HG03108 (cell line): ENCODE measurements at regions not wholly inside any gene's neighbourhood (a gene's known extent, or its start where the extent isn't known, plus 50 kb on each side); places are given as distances from the start of the nearest gene placed in this dataset.
"Not testable (repeated sequence)": the region's sequence is repeated elsewhere in the genome, so short reads cannot be mapped to it uniquely, and the experiment has no call there.

Experiments used
- ATAC-seq: cut with Tn5 transposase; IDR thresholded peaks from one replicate; pipeline ENCODE4 v1.9.1; 2021; ENCODE audit warnings: moderate library complexity; ENCODE audit not compliant: unreplicated experiment

GRCh38 chr9:26260238-26260637 is 582.0 kb upstream of the TUSC1 start:
- ATAC-seq = no peak

GRCh38 chr9:26247861-26248260 is 569.6 kb upstream of the TUSC1 start:
- no peak for ATAC-seq

GRCh38 chr9:26244661-26245451 is 566.6 kb upstream of the TUSC1 start:
- no peak for ATAC-seq

GRCh38 chr9:26243726-26244125 is 565.5 kb upstream of the TUSC1 start:
- ATAC-seq = no peak

GRCh38 chr9:26243029-26243697 is 564.9 kb upstream of the TUSC1 start:
- no peak for ATAC-seq

GRCh38 chr9:26240020-26240419 is 561.8 kb upstream of the TUSC1 start:
- ATAC-seq = no peak

- no peak for ATAC-seq
Measured at GRCh38 chr9:26237256-26237655, 559.0 kb upstream of the TUSC1 start.

GRCh38 chr9:26234865-26235264 is 556.6 kb upstream of the TUSC1 start:
- no peak for ATAC-seq

GRCh38 chr9:26231391-26231790 is 553.1 kb upstream of the TUSC1 start:
- ATAC-seq = no peak

GRCh38 chr9:26229324-26230054 is 551.2 kb upstream of the TUSC1 start:
- no peak for ATAC-seq

GRCh38 chr9:26228273-26228672 is 550.0 kb upstream of the TUSC1 start:
- no peak for ATAC-seq

- no peak for ATAC-seq
Measured at GRCh38 chr9:26221290-26221689, 543.0 kb upstream of the TUSC1 start.

- ATAC-seq = no peak
Measured at GRCh38 chr9:26220367-26220766, 542.1 kb upstream of the TUSC1 start.

GRCh38 chr9:26219961-26220360 is 541.7 kb upstream of the TUSC1 start:
- ATAC-seq = no peak

- ATAC-seq = no peak
Measured at GRCh38 chr9:26216702-26217101, 538.5 kb upstream of the TUSC1 start.

- not testable (repeated sequence) for ATAC-seq
Measured at GRCh38 chr9:26214713-26215444, 536.6 kb upstream of the TUSC1 start.

- no peak for ATAC-seq
Measured at GRCh38 chr9:26210338-26210851, 532.2 kb upstream of the TUSC1 start.

- no peak for ATAC-seq
Measured at GRCh38 chr9:26205261-26205660, 527.0 kb upstream of the TUSC1 start.

GRCh38 chr9:26193237-26193636 is 515.0 kb upstream of the TUSC1 start:
- ATAC-seq = no peak

- no peak for ATAC-seq
Measured at GRCh38 chr9:26191711-26192110, 513.5 kb upstream of the TUSC1 start.

GRCh38 chr9:26181836-26182235 is 503.6 kb upstream of the TUSC1 start:
- no peak for ATAC-seq
